Body of pancreas (tissue), 4 donors: ENCODE measurements at regions not wholly inside any gene's neighbourhood (a gene's known extent, or its start where the extent isn't known, plus 50 kb on each side); places are given as distances from the start of the nearest gene placed in this dataset.
A peak's percentile ranks its signal among the peaks of the same experiment; 100 is the strongest.

Experiments
- ATAC-seq: fragments of 150-250 bp; one replicate; pipeline ENCODE4 v1.9.1; 2016
- DNase-seq, 4 donors: peaks; one replicate each; pipeline ENCODE4 v3.0.0-alpha.2; 2019
- H3K27ac ChIP-seq, 4 donors: fragments of 200-600 bp; sonication (generic); 1 replicate in 3 of 4; 2 replicates in 1 of 4; pipeline versions ENCODE4 v1.5.1 to v1.6.1; 2016 to 2019; ENCODE audit warnings: mild to moderate bottlenecking in 1 of 4, mixed read lengths in 1 of 4, moderate library complexity in 1 of 4
- H3K27me3 ChIP-seq, 2 donors: fragments of 200-600 bp; sonication (generic); one replicate each; pipeline ENCODE4 v1.6.0; 2016; ENCODE audit warnings: mild to moderate bottlenecking in 1 of 2
- H3K36me3 ChIP-seq, 2 donors: fragments of 200-600 bp; sonication (generic); replicated peaks in 1 of 2; 2 replicates each; pipeline ENCODE4 v1.5.1; 2016; ENCODE audit warnings: low read depth in 2 of 2; ENCODE audit not compliant: insufficient read depth in 1 of 2
- H3K4me1 ChIP-seq: fragments of 200-600 bp; sonication (generic); one replicate; pipeline ENCODE4 v1.6.0; 2016
- H3K4me3 ChIP-seq, 2 donors: fragments of 200-600 bp; sonication (generic); 1 replicate in 1 of 2; 2 replicates in 1 of 2; pipeline ENCODE4 v1.5.1; 2016 to 2019
- H3K9me3 ChIP-seq, 3 donors: fragments of 200-600 bp; sonication (generic); 1 replicate in 2 of 3; 2 replicates in 1 of 3; pipeline ENCODE4 v1.5.1; 2016
- POLR2A ChIP-seq, 3 donors: fragments of 450-650 bp; IDR thresholded peaks; one replicate each; pipeline ENCODE4 v1.6.1; 2016; ENCODE audit warnings: antibody characterized with exemption in 3 of 3, mild to moderate bottlenecking in 2 of 3
- WGBS, 2 donors: methylation state at CpG; one replicate each; pipeline ENCODE4 v1.1.5; 2017; 5-methylcytosine and 5-hydroxymethylcytosine counted together
- intact Hi-C: fragments of 100-400 bp; cut with DNase I; formaldehyde crosslinking; loops from one replicate; pipeline ENCODE4 v1.15.1; 2023
- TF ChIP-seq, protein P1 (sequence below), 7 experiments: fragments of 450-650 bp in 4 of 7; fragments of 200-600 bp in 3 of 7; sonication (generic) in 3 of 7; IDR thresholded peaks; one replicate each; pipeline ENCODE4 v1.5.1; 2016 to 2019; ENCODE audit warnings: antibody characterized with exemption in 7 of 7

DNA sequence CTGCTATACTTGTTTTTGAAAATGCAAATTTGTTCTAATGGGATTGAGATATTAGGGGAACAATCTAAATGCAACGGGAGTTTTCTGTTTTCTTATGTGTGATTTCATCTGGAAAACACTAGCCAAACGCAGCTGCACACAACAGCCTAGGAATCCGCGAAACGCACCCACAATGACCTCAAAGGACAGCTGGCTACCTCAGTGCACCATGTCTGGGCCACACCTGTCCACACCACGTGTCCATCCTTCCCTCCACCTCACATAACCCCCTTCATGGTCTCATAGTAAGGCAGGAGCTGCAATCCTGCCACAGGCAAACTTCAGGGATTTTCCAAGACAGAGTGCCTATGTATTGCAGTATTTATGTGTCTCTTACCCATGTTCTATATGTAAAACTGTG is 382.5 kb upstream of the PRKCQ start:
- no peak for ATAC-seq

DNA sequence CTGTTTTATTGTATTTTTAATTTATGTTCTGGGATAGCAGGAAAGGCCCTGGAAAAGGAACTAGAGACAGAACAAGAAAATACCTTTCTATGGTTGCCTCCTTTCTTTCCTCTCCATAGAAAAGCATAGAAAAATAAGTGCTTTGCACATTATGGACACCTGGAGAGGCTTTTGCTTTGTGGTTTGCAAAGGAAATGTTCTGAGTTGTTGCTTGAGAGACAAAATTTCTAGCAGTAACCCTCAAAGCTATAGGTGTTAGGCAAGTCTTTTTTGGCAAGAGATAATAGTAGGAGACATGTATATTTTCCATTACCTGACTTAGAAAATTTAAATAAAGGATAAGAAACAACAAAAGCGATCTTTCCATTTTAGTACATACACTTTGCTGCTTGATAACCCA is 378.6 kb upstream of the PRKCQ start:
- intact Hi-C loops: no loop called here
- WGBS, 2 donors: 89 to 90% methylated on average over 1 of the region's 1 CpG
- no peak for TF ChIP-seq POLR2A (IDR thresholded peaks at IDR 0.05)
- TF ChIP-seq, protein P1, sequence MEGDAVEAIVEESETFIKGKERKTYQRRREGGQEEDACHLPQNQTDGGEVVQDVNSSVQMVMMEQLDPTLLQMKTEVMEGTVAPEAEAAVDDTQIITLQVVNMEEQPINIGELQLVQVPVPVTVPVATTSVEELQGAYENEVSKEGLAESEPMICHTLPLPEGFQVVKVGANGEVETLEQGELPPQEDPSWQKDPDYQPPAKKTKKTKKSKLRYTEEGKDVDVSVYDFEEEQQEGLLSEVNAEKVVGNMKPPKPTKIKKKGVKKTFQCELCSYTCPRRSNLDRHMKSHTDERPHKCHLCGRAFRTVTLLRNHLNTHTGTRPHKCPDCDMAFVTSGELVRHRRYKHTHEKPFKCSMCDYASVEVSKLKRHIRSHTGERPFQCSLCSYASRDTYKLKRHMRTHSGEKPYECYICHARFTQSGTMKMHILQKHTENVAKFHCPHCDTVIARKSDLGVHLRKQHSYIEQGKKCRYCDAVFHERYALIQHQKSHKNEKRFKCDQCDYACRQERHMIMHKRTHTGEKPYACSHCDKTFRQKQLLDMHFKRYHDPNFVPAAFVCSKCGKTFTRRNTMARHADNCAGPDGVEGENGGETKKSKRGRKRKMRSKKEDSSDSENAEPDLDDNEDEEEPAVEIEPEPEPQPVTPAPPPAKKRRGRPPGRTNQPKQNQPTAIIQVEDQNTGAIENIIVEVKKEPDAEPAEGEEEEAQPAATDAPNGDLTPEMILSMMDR (IDR thresholded peaks at IDR 0.05): no peak

More for the DNA sequence above, 382.5 kb upstream of the PRKCQ start:
- Histone ChIP-seq H3K4me1 (no peaks in the 10 kb centered on the region), H3K27ac (no peak overlapping the region), H3K9me3 (peaks cover 0 to 3% (median 0%) of the 10 kb centered on the region in 3 donors), H3K4me3 (no peak overlapping the region), H3K27me3 (no peaks in the 10 kb centered on the region), H3K36me3 (no peaks in the 10 kb centered on the region)
- WGBS, 2 donors: 66 to 68% methylated on average over 6 of the region's 6 CpGs
- DNase-seq: no peak
- TF ChIP-seq POLR2A (IDR thresholded peaks at IDR 0.05): no peak
- TF ChIP-seq, protein P1 (IDR thresholded peaks at IDR 0.05): no peak
- intact Hi-C loops: no loop called here

DNA sequence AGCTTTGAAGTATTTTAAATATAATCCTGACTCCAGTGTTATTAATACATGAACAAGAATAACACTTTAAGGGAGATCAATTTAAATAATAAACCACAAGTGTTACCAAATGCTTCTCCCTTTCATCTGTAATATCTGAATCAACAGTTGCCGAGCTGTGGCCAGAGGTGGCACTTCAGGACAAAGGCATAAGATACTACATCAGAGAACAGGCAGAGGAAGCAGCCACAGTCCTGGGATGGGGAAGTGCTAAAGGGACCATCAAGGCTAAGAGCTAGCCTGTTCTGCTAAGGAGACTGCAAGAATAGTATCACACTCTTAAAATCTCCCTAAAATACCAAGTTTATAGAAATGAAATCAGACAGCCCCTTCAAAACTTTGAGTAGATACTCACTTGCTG is 378.2 kb upstream of the PRKCQ start:
- DNase-seq (peak in 1 of 4 donors; percentile 28), ATAC-seq (no peak)
- H3K9me3 ChIP-seq: no peaks in the 10 kb centered on the region
- intact Hi-C loops: no loop called here
- H3K36me3 ChIP-seq: no peaks in the 10 kb centered on the region
- no peaks in the 10 kb centered on the region for H3K27me3 ChIP-seq
- no peaks in the 10 kb centered on the region for H3K4me1 ChIP-seq
- 4 to 12% methylated on average over 1 of the region's 1 CpG for WGBS, 2 donors
- no peak overlapping the region for H3K27ac ChIP-seq
- no peak overlapping the region for H3K4me3 ChIP-seq
- TF ChIP-seq, protein P1 (IDR thresholded peaks at IDR 0.05): no peak
- TF ChIP-seq POLR2A (IDR thresholded peaks at IDR 0.05): no peak

More for the DNA sequence above, 378.6 kb upstream of the PRKCQ start:
- Histone ChIP-seq H3K36me3 (no peaks in the 10 kb centered on the region), H3K9me3 (no peaks in the 10 kb centered on the region), H3K4me3 (no peak overlapping the region), H3K4me1 (no peaks in the 10 kb centered on the region), H3K27me3 (no peaks in the 10 kb centered on the region), H3K27ac (no peak overlapping the region)
- ATAC-seq: no peak
- no peak for DNase-seq

DNA sequence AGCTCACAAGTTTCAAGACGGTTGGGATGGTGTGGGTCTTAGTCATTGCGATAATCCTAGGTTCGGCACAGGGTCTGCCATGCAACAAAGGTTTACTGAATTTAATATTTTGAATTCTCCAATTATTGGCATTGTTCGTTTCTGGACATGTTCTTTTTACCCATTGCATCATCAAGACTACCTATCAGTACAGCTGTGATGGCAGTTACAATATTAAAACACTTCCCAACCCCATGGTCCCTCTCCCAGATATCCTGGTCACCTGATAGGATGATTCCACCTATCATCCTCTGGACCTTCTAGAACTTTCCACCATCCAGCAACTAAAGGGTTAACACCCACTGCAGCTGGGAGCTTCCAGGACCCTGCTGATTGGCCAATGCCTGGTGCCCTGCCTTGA is 377.8 kb upstream of the PRKCQ start:
- Histone ChIP-seq H3K4me1 (no peaks in the 10 kb centered on the region), H3K9me3 (no peaks in the 10 kb centered on the region), H3K4me3 (no peak overlapping the region), H3K27me3 (no peaks in the 10 kb centered on the region), H3K27ac (no peak overlapping the region), H3K36me3 (no peaks in the 10 kb centered on the region)
- TF ChIP-seq, protein P1 (IDR thresholded peaks at IDR 0.05): no peak
- TF ChIP-seq POLR2A (IDR thresholded peaks at IDR 0.05): no peak
- DNase-seq: no peak
- intact Hi-C loops: no loop called here
- WGBS, 2 donors: 56 to 79% methylated on average over 4 of the region's 4 CpGs
- ATAC-seq: no peak

DNA sequence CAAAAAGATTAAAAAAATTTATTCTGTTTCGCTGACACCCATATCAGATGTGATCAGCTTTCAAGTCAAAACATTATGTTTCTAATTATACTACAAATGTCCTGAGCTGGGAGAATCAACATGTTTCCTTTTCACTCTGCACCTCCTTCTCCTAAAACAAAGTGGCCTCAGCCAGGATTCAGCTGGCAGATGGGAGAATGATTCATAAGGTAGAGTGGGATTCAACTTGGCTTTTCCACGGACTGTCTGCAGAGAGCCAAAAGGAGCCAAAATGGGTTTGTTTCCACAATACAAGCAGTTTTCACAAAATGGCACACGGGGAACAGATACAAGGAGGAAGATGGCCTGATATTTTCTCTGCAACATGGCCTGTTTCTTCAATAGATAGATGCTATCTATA is 376.5 kb upstream of the PRKCQ start:
- DNase-seq (no peak), ATAC-seq (no peak)
- WGBS, 2 donors: 77 to 87% methylated on average over 3 of the region's 3 CpGs
- no peaks in the 10 kb centered on the region for H3K9me3 ChIP-seq
- no peaks in the 10 kb centered on the region for H3K27me3 ChIP-seq
- H3K4me1 ChIP-seq: no peaks in the 10 kb centered on the region
- no peak overlapping the region for H3K4me3 ChIP-seq
- TF ChIP-seq POLR2A (IDR thresholded peaks at IDR 0.05): no peak
- TF ChIP-seq, protein P1 (IDR thresholded peaks at IDR 0.05): no peak
- no peaks in the 10 kb centered on the region for H3K36me3 ChIP-seq
- H3K27ac ChIP-seq: no peak overlapping the region
- intact Hi-C loops: no loop called here
